Hippocampal formation (tissue), 2 donors: ENCODE measurements at regions not wholly inside any gene's neighbourhood (a gene's known extent, or its start where the extent isn't known, plus 50 kb on each side); places are given as distances from the start of the nearest gene placed in this dataset.

ENCODE experiments used
- DNase-seq, 2 donors: peaks; one replicate each; lab custom pipeline; 2025; lab: John Stamatoyannopoulos, UW

- peak; percentile 56 to 88 for DNase-seq
Measured at GRCh38 chr16:85291302-85292148, 179.3 kb upstream of the CIBAR2 start.

DNA sequence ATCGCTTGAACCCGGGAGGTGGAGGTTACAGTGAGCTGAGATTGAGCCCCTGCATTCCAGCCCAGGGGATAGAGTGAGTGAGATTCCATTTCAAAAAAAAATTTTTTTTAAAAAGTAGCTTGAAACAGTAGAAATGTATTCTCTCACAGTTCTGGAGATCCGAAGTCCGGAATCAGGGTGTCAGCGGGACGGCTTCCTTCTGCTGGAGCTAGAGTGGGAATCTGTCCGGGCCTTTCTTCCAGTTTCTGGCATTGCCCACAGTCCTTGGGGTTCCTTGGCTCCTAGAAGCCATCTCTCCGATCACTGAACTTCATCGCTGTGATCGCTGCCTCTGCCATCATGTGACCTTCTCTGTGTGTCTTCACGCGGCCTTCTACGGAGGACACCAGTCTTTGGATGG lies 181.2 kb upstream of the CIBAR2 start:
- no peak for DNase-seq

GRCh38 chr16:85293904-85294642 lies 181.8 kb upstream of the CIBAR2 start:
- DNase-seq, result no peak

DNA sequence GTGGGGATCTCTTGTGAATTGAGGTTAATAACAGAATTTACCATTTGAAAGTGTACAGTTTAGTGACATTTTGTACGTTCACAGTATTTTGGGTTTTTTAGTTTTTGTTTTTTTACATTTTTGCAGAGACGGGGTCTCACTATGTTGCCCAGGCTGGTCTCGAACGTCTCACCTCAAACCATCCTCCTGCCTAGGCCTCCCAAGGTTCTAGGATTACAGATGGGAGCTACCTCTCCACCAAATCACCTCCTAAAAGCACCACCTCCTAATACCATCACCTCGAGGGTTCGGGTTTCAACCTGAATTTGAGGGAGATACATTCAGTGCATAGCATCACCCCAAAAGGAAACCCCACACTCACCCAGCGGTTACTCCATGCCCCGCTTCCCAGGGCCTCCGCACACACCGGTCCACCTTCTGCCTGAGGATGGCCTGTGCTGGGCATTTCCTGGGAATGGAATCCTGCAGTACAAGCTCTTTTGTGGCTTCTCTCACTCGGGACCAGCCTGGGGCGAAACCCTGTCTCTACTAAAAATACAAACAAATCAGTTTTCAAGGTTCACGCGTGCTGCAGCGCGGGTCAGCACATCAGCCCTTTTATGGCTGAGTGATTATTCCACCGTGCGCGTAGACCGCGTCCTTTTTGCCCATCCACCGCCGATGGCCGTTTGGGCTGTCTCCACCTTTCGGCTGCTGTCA lies 182.7 kb upstream of the CIBAR2 start:
- DNase-seq, result no peak

- DNase-seq, result peak; percentile 15 to 36
Measured at GRCh38 chr16:85296859-85297660, 184.8 kb upstream of the CIBAR2 start.

- no peak for DNase-seq
Measured at GRCh38 chr16:85297881-85298280, 185.6 kb upstream of the CIBAR2 start.

DNA sequence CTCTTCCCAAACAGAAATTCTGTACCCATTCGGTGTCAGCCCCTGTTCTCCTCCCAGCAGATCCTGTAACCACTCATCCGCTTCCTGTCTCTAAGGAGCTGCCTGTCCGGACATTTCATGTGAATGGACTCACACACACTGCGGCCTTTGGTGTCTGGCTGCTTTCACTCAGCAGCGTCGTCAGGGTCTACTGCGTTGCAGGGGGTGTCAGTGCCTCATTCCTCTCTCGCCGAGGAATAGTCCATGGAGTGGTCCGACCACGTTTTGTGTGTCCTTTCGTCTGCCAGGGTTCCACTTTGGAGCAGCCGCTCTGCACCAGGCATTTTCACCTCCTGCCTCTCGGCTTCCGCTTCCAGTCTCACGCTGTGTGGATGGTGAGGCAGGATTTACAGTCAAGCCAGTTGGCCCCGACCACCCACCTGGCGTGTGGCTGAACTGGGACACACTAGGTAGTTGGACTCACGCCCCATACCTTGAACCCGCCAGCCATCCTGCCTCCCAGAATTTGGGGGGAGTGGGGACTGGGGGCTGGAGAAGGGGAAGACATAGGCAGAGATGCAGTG lies 188.2 kb upstream of the CIBAR2 start:
- no peak for DNase-seq

DNA sequence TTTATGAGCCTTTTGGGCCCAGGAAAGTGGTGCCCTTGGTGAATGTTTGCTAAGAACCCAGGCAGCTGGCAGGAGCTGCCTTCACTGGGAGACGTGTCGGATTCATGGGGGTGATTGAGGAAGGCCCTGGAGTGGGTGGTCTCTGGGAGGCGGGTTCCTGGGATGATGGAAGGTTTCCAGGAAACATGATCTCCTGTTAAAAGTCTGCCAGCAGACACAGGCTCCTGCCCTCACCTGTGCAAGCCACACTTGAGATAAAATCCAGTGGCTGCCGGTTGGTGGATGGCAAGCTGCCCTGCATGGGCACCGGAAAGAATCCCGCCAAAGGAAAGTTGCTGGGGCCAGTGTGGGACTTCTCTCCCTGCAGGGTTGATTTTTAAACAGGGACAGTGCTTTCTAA lies 189.0 kb upstream of the CIBAR2 start:
- DNase-seq, result no peak

DNA sequence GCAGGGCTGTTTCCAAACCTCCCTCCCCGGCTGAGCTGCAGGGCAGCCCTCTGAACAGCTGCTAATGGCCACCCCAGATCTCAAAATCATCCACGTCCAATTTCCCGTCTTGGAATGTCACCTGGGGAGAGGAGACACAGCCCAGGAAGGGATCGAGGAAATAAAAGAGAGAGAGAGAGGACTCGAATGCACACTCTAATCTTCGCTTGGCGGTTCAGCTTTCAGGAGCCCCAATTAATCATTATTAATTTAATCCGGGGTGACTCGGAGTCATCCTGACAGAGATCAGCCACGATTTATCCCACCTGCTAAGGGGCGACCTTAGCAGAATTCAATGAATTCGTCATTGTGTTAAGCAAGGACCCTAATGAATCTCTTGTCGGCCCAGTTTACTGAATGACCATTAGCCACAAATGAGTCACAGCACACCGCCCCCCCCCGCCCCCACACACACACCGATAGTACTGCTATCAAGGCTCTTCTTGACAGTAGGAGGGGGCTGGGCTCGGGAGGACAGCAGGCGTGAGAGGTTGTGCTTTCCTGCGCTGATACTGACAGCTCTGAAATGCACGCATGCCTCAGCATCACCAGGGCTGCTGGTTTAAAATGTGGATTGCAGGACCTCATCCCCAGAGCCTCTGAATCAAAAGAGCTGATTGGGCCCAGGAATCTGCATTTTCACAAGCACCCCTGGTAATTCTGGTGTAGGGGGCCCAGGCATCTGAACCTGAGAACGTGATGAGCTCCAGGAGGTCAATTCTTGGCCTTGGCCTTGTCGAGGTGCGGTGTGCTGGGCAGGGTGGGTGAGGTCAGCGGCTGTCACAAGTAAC lies 190.0 kb upstream of the CIBAR2 start:
- DNase-seq, result no peak

GRCh38 chr16:85302848-85303353 lies 190.6 kb upstream of the CIBAR2 start:
- DNase-seq, result no peak

- DNase-seq, result peak; percentile 9 to 35
Measured at GRCh38 chr16:85303354-85303883, 191.1 kb upstream of the CIBAR2 start.

DNA sequence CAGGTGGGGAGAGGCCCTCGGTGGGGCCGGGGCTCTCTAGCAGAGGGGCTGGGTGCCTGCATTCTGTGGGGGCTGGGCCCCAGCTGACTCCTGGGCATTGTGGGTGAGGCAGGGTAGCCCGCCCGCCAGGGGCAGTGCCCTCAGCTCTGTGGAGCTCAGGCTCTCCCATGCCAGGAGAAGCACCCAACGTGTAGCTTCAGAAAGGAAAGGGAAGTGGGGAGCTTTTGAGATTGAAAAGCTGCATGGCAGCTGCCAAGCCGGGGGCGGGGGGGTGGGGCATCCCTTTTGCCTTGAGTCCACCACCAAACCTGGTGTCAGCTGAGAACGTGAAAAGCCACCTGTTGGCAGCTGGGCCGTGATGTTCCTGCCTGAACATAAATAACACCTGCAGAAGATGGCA lies 192.1 kb upstream of the CIBAR2 start:
- DNase-seq, result no peak

GRCh38 chr16:85306071-85306792 lies 194.0 kb upstream of the CIBAR2 start:
- peak in 1 of 2 donors; percentile 58 for DNase-seq

- DNase-seq, result no peak
Measured at GRCh38 chr16:85306793-85307551, 194.7 kb upstream of the CIBAR2 start.

DNA sequence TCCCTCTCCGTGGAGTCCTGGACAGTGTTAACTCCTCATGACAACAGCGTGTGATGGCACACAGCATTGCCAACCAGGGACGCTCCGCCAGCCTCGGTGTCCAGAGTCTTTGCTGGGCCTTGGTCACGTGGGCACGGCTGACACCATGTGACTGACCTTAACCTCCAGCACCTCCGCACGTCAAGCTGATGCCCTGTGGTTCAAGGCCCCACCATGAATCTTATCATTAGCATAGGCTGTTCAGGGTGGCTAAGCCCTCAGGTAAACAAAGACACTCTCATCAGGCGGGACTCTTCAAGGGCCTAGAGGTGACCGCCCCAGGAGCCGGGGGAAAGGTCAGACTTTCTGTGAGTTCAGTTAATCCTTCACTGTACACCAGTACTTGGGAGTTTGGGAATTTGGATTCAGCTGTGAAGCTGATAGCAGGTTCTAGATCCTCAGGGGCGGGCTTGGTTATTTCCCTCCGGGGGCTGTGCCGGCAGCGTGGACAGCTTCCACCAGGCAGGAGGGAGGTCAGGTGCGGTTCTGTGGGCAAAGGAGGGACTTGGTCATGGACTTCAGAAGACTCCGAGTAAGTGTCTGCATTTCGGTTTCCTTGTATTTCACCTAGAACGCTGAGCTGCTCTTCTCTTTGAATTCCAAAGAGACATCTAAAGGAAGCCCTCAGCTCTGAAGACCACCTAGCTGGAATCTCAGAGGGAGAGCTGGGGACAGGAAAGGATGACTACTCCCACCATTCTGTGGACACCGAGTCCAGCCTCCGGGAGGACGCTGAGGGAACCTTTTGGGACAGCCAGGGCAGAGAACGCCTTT lies 195.5 kb upstream of the CIBAR2 start:
- no peak for DNase-seq

DNA sequence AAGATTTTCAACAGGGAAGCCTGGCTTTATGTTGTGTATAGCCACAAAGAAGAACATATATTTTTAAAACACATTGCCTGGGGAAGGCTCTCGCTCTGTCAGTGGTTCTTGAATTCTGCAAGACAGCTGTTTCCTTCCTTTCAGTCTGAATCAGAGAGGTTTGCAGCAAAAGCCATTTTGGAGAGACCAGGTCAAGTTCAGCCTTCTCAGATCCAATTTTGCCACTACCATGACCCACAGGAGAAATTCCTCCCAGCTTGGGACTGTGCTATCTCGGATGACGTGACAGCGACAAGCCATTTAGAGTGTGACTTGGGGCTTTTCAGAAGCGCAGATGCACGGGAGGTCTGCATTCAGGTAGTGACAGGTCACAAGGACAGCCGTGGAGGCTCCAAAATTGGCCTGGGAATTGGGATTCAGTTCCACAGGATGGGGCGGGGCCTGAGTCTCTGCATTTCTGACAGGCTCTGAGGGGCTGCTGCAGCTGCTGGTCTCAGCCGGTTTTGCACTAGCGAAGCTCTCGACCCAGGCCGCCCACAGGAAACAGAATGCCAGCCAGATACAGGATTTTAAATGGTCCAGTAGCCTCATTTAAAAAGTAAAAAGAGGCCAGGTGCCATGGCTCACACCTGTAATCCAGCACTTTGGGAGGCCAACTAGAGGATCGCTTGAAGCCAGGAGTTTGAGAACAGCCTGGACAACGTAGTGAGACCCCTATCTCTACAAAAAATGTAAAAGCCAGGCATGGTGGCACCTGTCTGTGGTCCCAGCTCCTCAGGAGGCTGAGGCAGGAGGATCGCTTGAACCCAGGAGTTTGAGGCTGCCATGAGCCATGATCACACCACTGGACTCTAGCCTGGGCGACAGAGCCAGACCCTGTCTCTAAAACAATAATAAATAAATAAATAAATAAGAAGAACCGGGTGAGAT lies 196.6 kb upstream of the CIBAR2 start:
- DNase-seq, result no peak
